Activated CD4-positive, alpha-beta T cell treated with anti-CD3 and anti-CD28 coated beads, Interleukin-2, amount 50 U/mL, for 4 hours (primary cell): ENCODE measurements at regions not wholly inside any gene's neighbourhood (a gene's known extent, or its start where the extent isn't known, plus 50 kb on each side); places are given as distances from the start of the nearest gene placed in this dataset.

Experiments
- DNase-seq, 2 experiments: peaks; one replicate each; pipeline ENCODE4 v3.0.0-alpha.2; 2020

DNA sequence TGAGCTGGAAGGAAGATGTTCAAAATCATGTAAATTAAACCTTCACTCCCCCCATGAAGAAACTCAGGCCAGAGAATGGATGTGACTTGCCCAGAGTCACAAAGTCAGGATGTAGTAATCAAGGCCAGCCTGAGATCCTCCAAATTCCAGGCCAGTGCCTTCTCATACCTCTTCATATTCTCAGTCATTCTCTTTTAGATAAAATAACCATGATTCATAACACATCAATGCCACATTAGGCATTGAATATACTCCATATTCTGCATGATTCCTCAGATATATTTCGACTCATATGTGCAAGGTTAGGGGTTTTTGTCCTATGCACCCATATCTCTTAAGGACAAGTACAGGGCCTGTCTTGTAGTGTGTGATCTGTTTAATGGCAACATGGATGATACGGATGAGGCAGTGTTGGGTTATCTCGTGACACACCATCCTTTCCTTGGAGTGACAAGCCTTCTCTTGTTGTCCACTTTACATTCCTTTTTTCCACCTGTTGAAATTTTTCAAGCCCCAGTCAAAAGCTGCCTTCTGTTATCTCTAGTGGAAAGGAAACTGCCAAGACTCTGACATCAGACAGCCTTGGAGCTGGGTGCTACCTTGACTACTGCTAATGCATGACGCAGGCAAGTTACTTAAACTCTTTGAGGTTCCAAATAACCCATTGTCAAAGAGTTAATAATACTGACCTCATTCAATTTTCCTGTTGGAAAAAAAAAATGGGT lies 227.5 kb upstream of the NR4A3 start:
- DNase-seq = no peak

DNA sequence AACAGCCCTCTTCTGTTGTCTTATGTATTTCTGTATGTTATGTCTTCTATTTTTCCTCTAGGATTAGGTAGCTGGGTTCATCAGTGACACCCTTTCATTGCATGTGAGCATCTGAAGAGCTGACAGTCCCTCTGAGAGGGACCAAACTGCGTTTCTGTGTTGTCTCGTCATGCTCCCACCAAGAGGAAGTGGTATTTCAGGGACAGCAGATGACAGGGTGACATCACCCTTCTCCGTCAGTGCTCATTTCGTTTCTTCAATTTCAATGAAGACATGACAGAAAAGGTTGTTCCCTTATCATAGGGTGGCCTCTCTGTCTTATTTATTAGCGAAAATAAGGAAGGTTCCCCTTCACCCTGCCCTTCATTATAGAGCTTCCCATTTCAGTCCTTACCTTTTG lies 225.9 kb upstream of the NR4A3 start:
- DNase-seq = no peak

GRCh38 chr9:99601571-99602111 lies 220.0 kb upstream of the NR4A3 start:
- no peak for DNase-seq

- DNase-seq = no peak
Observed at GRCh38 chr9:99602854-99603253, 218.8 kb upstream of the NR4A3 start.

GRCh38 chr9:99605016-99605743 lies 216.5 kb upstream of the NR4A3 start:
- DNase-seq = no peak

- DNase-seq = no peak
Observed at GRCh38 chr9:99606296-99606695, 215.4 kb upstream of the NR4A3 start.

GRCh38 chr9:99606957-99607356 lies 214.7 kb upstream of the NR4A3 start:
- DNase-seq = no peak

DNA sequence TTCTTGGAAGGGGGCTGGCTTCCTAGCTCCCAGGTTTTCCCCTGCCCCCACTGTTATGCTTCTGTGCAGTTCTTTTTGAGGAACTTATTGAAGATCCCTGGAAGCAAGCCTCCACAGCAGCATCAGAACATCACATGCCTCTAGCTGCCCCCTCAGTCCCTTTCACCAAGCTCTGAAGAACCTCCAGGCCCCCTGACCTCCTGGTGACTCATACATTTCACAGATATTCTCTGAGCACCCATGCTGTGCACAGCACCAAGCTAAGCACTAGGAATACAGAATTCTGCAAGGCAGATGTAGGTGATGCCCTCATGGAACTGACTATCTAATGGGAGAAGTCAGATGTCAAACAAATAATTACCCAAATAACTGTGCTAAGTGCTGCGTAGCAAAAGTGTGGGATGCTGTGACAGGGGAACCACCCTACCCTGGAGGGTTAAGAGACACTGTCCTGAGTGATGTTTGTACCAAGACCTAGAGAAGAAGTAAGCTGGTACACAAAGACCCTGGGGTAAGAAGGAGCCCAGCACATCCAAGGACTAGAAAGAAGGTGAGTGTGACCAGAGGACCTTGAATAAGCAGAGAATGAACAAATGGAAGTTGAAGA lies 213.7 kb upstream of the NR4A3 start:
- no peak for DNase-seq

DNA sequence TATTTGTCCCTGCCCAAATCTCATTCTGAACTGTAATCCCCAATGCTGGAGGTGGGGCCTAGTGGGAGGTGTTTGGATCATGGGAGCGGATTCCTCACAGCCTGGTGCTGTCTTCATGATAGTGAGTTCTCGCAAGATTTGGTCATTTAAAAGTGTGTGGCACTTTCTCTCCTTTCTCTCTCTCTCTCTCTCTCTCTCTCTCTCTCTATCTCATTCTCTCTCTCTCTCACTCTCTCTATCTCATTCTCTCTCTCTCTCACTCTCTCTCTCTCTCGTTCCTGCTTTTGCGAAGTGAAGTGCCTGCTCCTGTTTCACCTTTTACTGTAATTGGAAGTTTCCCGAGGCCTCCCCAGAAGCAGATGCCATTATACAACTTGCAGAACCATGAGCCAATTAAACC lies 207.3 kb upstream of the NR4A3 start:
- no peak for DNase-seq

GRCh38 chr9:99621040-99621439 lies 200.6 kb upstream of the NR4A3 start:
- DNase-seq = no peak

DNA sequence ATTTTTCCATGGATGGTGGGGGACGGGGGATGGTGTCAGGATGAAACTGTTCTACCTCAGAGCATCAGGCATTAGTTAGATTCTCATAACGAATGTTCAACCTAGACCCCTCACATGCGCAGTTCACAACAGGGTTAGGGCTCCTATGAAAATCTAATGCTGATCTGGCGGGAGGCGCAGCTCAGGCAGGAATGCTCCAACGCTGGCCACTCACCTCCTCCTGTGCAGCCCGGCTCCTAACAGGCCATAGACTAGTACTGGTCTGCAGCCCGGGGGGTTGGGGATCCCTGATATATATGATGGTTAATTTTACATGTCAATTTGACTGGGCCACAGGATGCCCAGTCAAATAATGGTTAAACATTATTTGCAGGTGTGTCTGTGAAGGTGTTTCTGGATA lies 199.0 kb upstream of the NR4A3 start:
- DNase-seq = no peak

DNA sequence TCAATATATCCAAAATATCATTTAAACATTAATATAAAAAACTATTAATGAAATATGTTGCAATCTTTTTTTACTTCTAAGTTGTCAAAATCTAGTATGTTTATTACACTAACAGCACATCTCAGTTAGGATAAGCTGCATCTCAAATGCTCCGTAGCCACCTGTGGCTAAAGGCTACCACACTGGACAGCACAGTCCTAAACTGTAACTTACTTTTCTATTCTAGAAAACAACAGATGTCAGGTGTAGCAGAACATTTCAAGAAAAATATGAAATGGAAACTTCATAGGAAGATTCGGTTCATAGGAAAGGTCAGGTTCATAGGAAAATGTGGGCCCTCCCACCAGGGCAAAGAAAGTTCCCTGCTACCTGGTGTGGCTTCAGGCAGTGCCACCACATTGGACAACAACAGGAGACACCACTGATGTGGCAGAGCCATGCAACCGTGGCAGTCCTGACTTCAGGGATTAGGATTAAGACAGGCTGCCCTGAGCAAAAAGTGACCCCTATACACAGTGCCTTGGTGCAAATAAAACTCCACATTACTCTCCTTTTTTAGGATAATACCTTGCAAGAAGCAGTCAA lies 197.8 kb upstream of the NR4A3 start:
- DNase-seq = no peak

DNA sequence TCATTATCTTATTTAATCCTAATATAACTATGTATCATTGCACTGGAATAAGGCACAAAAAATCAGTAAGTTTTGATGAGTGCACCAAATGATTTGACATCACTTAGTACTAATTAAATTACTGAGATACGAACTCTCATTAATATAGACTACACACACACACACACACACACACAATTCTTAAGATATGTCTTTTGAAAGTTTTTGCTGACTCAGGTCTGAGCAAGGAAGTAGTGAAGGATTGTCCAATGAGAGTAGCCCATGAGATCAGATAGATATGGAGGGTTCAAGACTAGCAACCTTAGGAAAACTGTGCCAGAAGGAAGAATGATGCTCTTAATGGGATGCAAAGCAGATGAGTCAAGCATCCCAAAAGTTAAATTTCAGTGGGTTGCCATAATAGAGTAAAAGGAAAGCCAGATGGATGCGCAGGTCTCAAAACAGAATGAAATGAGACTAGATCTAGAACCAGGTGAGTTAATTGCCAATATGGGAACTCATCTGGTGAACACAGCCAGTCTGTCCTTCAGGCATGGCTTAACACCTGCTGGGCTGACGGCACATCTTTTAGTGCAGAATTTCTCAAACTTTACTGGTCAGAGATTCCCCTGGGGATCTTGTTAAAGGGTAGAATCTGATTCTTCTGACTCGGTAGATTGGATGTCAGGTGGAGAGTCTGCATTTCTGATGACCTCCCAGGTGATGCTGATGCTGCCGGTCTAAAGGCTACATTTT lies 197.0 kb upstream of the NR4A3 start:
- DNase-seq = no peak

DNA sequence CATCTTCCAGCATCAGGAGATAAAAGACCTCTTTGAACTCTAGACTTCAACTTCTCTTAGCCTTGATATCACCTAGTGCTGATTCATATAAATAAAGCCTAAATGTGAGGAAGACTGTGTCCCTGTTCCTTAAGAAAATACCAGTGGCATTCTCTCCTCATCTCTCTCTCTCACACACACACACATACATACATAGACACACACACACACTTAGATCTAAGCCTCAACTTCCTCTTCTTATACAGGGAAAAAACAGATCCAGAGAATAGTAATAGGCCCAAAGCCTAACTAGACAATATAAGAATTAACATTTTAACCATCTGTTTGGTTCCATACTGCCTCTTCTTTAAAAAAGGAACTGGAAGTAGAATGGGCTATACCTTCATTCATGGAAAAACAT lies 195.3 kb upstream of the NR4A3 start:
- no peak for DNase-seq

- DNase-seq = no peak
Observed at GRCh38 chr9:99628285-99628684, 193.4 kb upstream of the NR4A3 start.

GRCh38 chr9:99628849-99629620 lies 192.7 kb upstream of the NR4A3 start:
- no peak for DNase-seq

GRCh38 chr9:99632349-99633038 lies 189.2 kb upstream of the NR4A3 start:
- no peak for DNase-seq

GRCh38 chr9:99633265-99633664 lies 188.4 kb upstream of the NR4A3 start:
- no peak for DNase-seq

- DNase-seq = no peak
Observed at GRCh38 chr9:99634186-99634585, 187.5 kb upstream of the NR4A3 start.

- DNase-seq = no peak
Observed at GRCh38 chr9:99635032-99635431, 186.7 kb upstream of the NR4A3 start.

GRCh38 chr9:99637641-99638040 lies 184.0 kb upstream of the NR4A3 start:
- DNase-seq = no peak
